PC-9 (cell line): ENCODE measurements at regions not wholly inside any gene's neighbourhood (a gene's known extent, or its start where the extent isn't known, plus 50 kb on each side); places are given as distances from the start of the nearest gene placed in this dataset.

Experiments
- BruUV-seq: library from RNA; stranded (reverse); fragments of 400-500 nt; replicated peaks from 2 replicates; lab custom pipeline; 2021; lab: Mats Ljungman, UMichigan
- CTCF ChIA-PET: fragments of 300-600 bp; sonication (Branson Sonifier 250); formaldehyde crosslinking; loops from one replicate; lab custom pipeline; 2022; ENCODE audit warnings: antibody characterized with exemption; lab: Charles Lee
- POLR2A ChIA-PET: fragments of 300-600 bp; sonication (Branson Sonifier 250); formaldehyde crosslinking; loops from one replicate; lab custom pipeline; 2022; ENCODE audit warnings: antibody characterized with exemption; ENCODE audit not compliant: unreplicated experiment; lab: Charles Lee
- DNase-seq, 2 experiments: peaks; one replicate each; pipeline versions ENCODE4 v3.0.0 to v3.0.0-alpha.2; 2015 to 2022; ENCODE audit warnings: mixed read lengths in 1 of 2
- H2AFZ ChIP-seq: fragments of 200-600 bp; sonication (generic); 2 replicates; pipeline ENCODE4 v1.8.1; 2017; ENCODE audit warnings: antibody characterized with exemption
- H3F3A ChIP-seq: fragments of 200-600 bp; sonication (generic); 2 replicates; pipeline ENCODE4 v1.8.1; 2017; ENCODE audit warnings: antibody characterized with exemption, mild to moderate bottlenecking, low read depth; ENCODE audit not compliant: insufficient read depth
- H3K27ac ChIP-seq: fragments of 200-600 bp; sonication (generic); 2 replicates; pipeline ENCODE4 v1.6.1; 2016; ENCODE audit warnings: mixed run types
- H3K27me3 ChIP-seq: fragments of 200-600 bp; sonication (generic); 2 replicates; pipeline ENCODE4 v1.6.1; 2016; ENCODE audit warnings: low read depth, mixed run types; ENCODE audit not compliant: insufficient read depth
- H3K36me3 ChIP-seq: fragments of 200-600 bp; sonication (generic); 2 replicates; pipeline ENCODE4 v1.6.1; 2016; ENCODE audit warnings: low read depth, mixed run types
- H3K4me1 ChIP-seq: fragments of 200-600 bp; sonication (generic); replicated peaks from 2 replicates; pipeline ENCODE4 v1.6.1; 2016; ENCODE audit warnings: mixed run types; ENCODE audit not compliant: insufficient read depth
- H3K4me2 ChIP-seq: fragments of 200-600 bp; sonication (generic); 2 replicates; pipeline ENCODE4 v1.6.1; 2017; ENCODE audit warnings: mixed run types
- H3K4me3 ChIP-seq: fragments of 200-600 bp; sonication (generic); 2 replicates; pipeline ENCODE4 v1.6.1; 2016; ENCODE audit warnings: mixed run types
- H3K79me2 ChIP-seq: fragments of 200-600 bp; sonication (generic); 2 replicates; pipeline ENCODE4 v1.6.1; 2017; ENCODE audit warnings: low read depth, mixed run types
- H3K9me2 ChIP-seq: fragments of 200-600 bp; sonication (generic); 2 replicates; pipeline ENCODE4 v1.8.1; 2017; ENCODE audit warnings: mild to moderate bottlenecking; ENCODE audit not compliant: insufficient read depth
- H3K9me3 ChIP-seq: fragments of 200-600 bp; sonication (generic); 2 replicates; pipeline ENCODE4 v1.8.1; 2016; ENCODE audit warnings: low read depth; ENCODE audit not compliant: insufficient read depth
- H4K20me1 ChIP-seq: fragments of 200-600 bp; sonication (generic); 2 replicates; pipeline ENCODE4 v1.8.1; 2017; ENCODE audit not compliant: insufficient read depth
- CTCF ChIP-seq: fragments of 200-600 bp; sonication (generic); conservative IDR thresholded peaks from 2 replicates; pipeline ENCODE4 v1.6.1; 2017; ENCODE audit warnings: mixed run types, antibody characterized with exemption, mild to moderate bottlenecking, moderate library complexity
- EZH2 ChIP-seq: fragments of 200-600 bp; sonication (generic); IDR thresholded peaks from 2 replicates; pipeline ENCODE4 v1.8.0; 2017; ENCODE audit warnings: antibody characterized with exemption, low read depth
- intact Hi-C: fragments of 100-400 bp; cut with micrococcal nuclease; formaldehyde crosslinking; loops from one replicate; pipeline ENCODE4 v1.10.0; 2022; ENCODE audit not compliant: unreplicated experiment

GRCh38 chr5:28104080-28104479 is 1065.7 kb upstream of the CDH9 start:
- CTCF ChIA-PET: no interaction called here
- POLR2A ChIA-PET: no interaction called here
- intact Hi-C loops: no loop called here
- Histone ChIP-seq H3K79me2 (no peaks in the 10 kb centered on the region), H3K9me3 (no peaks in the 10 kb centered on the region), H4K20me1 (no peaks in the 10 kb centered on the region), H3K27ac (no peak overlapping the region), H3K4me1 (no peaks in the 10 kb centered on the region), H3K27me3 (no peaks in the 10 kb centered on the region), H2AFZ (no peak overlapping the region), H3F3A (no peaks in the 10 kb centered on the region), H3K4me3 (no peak overlapping the region), H3K9me2 (no peaks in the 10 kb centered on the region), H3K4me2 (no peak overlapping the region), H3K36me3 (no peaks in the 10 kb centered on the region)
- TF ChIP-seq EZH2: no peak
- no peak for TF ChIP-seq CTCF
- BruUV-seq: no TSS peak
- no peak for DNase-seq

- no peak overlapping the region for H3K4me3 ChIP-seq
- H3K36me3 ChIP-seq: no peaks in the 10 kb centered on the region
- no peak overlapping the region for H2AFZ ChIP-seq
- no peak for DNase-seq
- H3K4me2 ChIP-seq: no peak overlapping the region
- no peaks in the 10 kb centered on the region for H3K9me2 ChIP-seq
- no peaks in the 10 kb centered on the region for H4K20me1 ChIP-seq
- H3K27me3 ChIP-seq: no peaks in the 10 kb centered on the region
- no peak overlapping the region for H3K27ac ChIP-seq
- no TSS peak for BruUV-seq
- CTCF ChIA-PET: no interaction called here
- POLR2A ChIA-PET: interaction anchor here (0.7 kb wide), 1 partner anchor 402 kb away, joined by 7 read pairs; no protein-coding TSS in a partner anchor
- intact Hi-C loops: no loop called here
- H3K4me1 ChIP-seq: no peaks in the 10 kb centered on the region
- H3K9me3 ChIP-seq: no peaks in the 10 kb centered on the region; the same call in 1 of the 2 replicates
- H3K79me2 ChIP-seq: no peaks in the 10 kb centered on the region
- TF ChIP-seq CTCF: no peak
- TF ChIP-seq EZH2: no peak
- no peaks in the 10 kb centered on the region; the same call in 1 of the 2 replicates for H3F3A ChIP-seq
These were observed 1045.7 kb upstream of the CDH9 start for GRCh38 chr5:28084069-28084468.

DNA sequence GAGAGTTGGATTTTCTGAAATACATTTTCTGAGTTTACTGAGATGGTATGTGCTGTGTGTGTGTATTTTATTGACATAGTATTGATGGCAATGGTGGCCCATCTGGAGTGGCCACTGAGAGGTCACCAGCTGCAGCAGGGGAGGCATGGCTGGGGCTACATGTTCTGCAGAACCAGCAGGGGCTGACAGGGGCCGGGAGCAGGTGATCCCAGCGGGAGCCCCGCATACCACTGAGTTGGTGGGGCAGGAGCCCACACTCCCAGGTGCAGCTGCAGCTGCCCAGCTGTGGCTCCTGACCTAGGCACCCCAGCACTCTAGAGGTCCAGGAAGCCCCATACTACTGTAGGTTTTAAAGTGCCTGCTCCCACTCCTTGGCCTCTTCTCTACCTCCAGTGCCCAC is 1044.2 kb upstream of the CDH9 start:
- Histone ChIP-seq H3K9me3 (no peaks in the 10 kb centered on the region; the same call in 1 of the 2 replicates), H3K27me3 (no peaks in the 10 kb centered on the region), H3K4me1 (no peaks in the 10 kb centered on the region), H3K4me2 (no peak overlapping the region), H3K79me2 (no peaks in the 10 kb centered on the region), H3K27ac (no peak overlapping the region), H3K4me3 (no peak overlapping the region), H3K9me2 (no peaks in the 10 kb centered on the region), H3K36me3 (no peaks in the 10 kb centered on the region), H2AFZ (no peak overlapping the region), H4K20me1 (no peaks in the 10 kb centered on the region), H3F3A (no peaks in the 10 kb centered on the region; the same call in 1 of the 2 replicates)
- intact Hi-C loops: no loop called here
- TF ChIP-seq CTCF: no peak
- TF ChIP-seq EZH2: no peak
- BruUV-seq: no TSS peak
- ChIA-PET POLR2A (interaction anchor here (0.5 kb wide), 1 partner anchor 18 kb away, joined by 5 read pairs; no protein-coding TSS in a partner anchor), CTCF (no interaction called here)
- no peak for DNase-seq
